ENCODE measurements at regions not wholly inside any gene's neighbourhood (a gene's known extent, or its start where the extent isn't known, plus 50 kb on each side); places are given as distances from the start of the nearest gene placed in this dataset.

DNA sequence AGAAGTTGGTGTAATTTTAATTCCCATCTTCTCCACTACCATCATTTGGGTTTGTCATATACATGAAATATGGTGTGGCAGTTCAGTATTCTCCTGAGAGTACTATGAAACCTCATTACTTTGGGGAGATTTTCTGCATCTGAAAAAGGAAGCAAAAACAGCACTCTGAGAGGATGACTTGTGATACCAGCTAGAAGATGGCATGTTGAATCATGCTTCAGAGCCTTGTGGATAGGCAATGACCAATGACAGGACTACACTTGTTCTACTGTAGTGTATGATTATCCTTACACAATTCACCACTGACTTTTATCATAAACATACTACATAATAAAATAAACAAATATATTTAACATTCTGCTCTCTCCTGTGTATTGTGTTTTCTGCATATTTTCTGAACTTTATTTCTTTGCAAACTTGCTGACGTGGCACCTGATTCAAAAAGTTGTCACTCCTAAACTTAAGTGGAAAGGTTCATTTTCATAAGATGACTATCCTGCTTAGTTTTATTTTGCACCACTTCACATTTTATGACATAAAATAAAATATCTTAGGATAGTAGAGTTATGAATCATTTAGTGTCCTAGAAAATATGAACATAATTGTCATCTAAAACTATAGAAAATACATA lies 991.3 kb downstream of the FSTL5 start:
- no peak for DNase-seq (ENCODE audit: low spot score)
- Histone ChIP-seq H3K9ac (no peak overlapping the region), H4K20me1 (ENCODE audit: low read depth) (no peaks in the 10 kb centered on the region), H3K4me2 (no peak overlapping the region), H3K4me3 (no peak overlapping the region), H3K9me3 (ENCODE audit: low read depth) (no peaks in the 10 kb centered on the region), H3K36me3 (no peaks in the 10 kb centered on the region), H3K4me1 (no peaks in the 10 kb centered on the region), H3K27me3 (no peaks in the 10 kb centered on the region), H3K27ac (no peak overlapping the region), H2AFZ (replicated peaks) (no peak overlapping the region), H3F3A (ENCODE audit: low read depth) (no peaks in the 10 kb centered on the region), H3K79me2 (ENCODE audit: low read depth) (no peaks in the 10 kb centered on the region)
- no peaks in the 10 kb centered on the region for H3K36me3 Mint-ChIP-seq
- H3K27ac Mint-ChIP-seq, result no peak overlapping the region
- H3K9me3 Mint-ChIP-seq, result no peaks in the 10 kb centered on the region
- H3K27me3 Mint-ChIP-seq (ENCODE audit: insufficient read depth, low read depth), result no peaks in the 10 kb centered on the region
- no peak overlapping the region for H3K4me3 Mint-ChIP-seq
- H3K4me1 Mint-ChIP-seq, result no peaks in the 10 kb centered on the region
- TF ChIP-seq, protein P1, sequence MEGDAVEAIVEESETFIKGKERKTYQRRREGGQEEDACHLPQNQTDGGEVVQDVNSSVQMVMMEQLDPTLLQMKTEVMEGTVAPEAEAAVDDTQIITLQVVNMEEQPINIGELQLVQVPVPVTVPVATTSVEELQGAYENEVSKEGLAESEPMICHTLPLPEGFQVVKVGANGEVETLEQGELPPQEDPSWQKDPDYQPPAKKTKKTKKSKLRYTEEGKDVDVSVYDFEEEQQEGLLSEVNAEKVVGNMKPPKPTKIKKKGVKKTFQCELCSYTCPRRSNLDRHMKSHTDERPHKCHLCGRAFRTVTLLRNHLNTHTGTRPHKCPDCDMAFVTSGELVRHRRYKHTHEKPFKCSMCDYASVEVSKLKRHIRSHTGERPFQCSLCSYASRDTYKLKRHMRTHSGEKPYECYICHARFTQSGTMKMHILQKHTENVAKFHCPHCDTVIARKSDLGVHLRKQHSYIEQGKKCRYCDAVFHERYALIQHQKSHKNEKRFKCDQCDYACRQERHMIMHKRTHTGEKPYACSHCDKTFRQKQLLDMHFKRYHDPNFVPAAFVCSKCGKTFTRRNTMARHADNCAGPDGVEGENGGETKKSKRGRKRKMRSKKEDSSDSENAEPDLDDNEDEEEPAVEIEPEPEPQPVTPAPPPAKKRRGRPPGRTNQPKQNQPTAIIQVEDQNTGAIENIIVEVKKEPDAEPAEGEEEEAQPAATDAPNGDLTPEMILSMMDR (IDR thresholded peaks at IDR 0.05), result no peak
- no peak for TF ChIP-seq EZH2 (IDR thresholded peaks at IDR 0.05)
- no peak for TF ChIP-seq EZH2phosphoT487 (IDR thresholded peaks at IDR 0.05)

DNA sequence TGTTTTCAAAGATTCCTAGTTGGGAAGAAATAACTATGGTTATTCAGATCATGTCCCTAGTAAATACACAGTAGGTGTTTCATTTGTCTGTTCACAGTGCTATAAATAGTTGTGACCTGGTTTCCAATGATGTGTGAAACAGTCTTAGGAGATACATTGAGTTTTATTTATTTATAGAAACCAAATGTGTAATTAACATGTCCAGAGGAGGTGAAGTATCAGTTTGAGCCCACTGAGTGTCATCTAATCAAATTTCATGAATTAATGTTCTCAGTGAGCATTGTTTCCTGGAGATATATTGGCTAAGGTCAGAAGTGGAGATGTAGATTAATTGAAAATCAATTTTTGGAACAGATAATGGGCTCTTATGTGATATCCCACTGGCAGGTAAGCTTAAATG lies 996.3 kb downstream of the FSTL5 start:
- H3K79me2 ChIP-seq (ENCODE audit: low read depth), result no peaks in the 10 kb centered on the region
- H3K9me3 Mint-ChIP-seq, result no peaks in the 10 kb centered on the region
- H3K4me3 ChIP-seq, result no peak overlapping the region
- no peak overlapping the region for H3K27ac Mint-ChIP-seq
- DNase-seq (ENCODE audit: low spot score), result no peak
- no peak overlapping the region for H3K9ac ChIP-seq
- H3K9me3 ChIP-seq (ENCODE audit: low read depth), result no peaks in the 10 kb centered on the region
- no peaks in the 10 kb centered on the region for H3F3A ChIP-seq (ENCODE audit: low read depth)
- TF ChIP-seq, protein P1 (IDR thresholded peaks at IDR 0.05), result no peak
- no peak for TF ChIP-seq EZH2phosphoT487 (IDR thresholded peaks at IDR 0.05)
- TF ChIP-seq EZH2 (IDR thresholded peaks at IDR 0.05), result no peak
- H3K4me1 Mint-ChIP-seq, result no peaks in the 10 kb centered on the region
- H3K36me3 Mint-ChIP-seq, result no peaks in the 10 kb centered on the region
- no peaks in the 10 kb centered on the region for H3K27me3 ChIP-seq
- peaks cover 2% of the 10 kb centered on the region for H3K27me3 Mint-ChIP-seq (ENCODE audit: insufficient read depth, low read depth)
- H3K4me1 ChIP-seq, result no peaks in the 10 kb centered on the region
- H3K4me2 ChIP-seq, result no peak overlapping the region
- H2AFZ ChIP-seq (replicated peaks), result no peak overlapping the region
- no peak overlapping the region for H3K4me3 Mint-ChIP-seq
- no peak overlapping the region for H3K27ac ChIP-seq
- H3K36me3 ChIP-seq, result no peaks in the 10 kb centered on the region
- no peaks in the 10 kb centered on the region for H4K20me1 ChIP-seq (ENCODE audit: low read depth)

DNA sequence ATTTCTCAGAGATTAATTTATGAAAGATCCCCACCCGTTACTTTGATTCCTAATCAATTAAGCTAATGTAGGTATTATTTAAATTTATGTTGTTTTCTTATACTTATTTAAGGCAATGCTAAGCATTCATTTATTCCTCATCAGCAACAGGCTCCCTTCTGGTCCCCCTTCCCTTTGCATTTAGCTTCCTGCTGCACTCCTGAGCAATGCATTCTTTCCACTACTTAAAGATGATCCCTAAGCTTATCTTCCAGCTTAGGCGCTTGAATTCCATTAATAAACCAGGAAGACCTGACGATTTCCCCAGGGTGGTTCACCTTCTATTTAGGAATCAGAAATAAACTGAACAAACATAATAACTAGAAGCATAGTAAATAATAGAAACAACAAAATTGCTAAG lies 1003.1 kb downstream of the FSTL5 start:
- Histone ChIP-seq H3F3A (ENCODE audit: low read depth) (no peaks in the 10 kb centered on the region), H3K9me3 (ENCODE audit: low read depth) (no peaks in the 10 kb centered on the region), H2AFZ (replicated peaks) (no peak overlapping the region), H3K27me3 (no peaks in the 10 kb centered on the region), H3K4me2 (no peak overlapping the region), H3K4me3 (no peak overlapping the region), H3K9ac (no peak overlapping the region), H3K79me2 (ENCODE audit: low read depth) (no peaks in the 10 kb centered on the region), H3K36me3 (no peaks in the 10 kb centered on the region), H3K4me1 (peaks cover 10% of the 10 kb centered on the region), H3K27ac (no peak overlapping the region), H4K20me1 (ENCODE audit: low read depth) (no peaks in the 10 kb centered on the region)
- TF ChIP-seq EZH2 (IDR thresholded peaks at IDR 0.05) (no peak), EZH2phosphoT487 (IDR thresholded peaks at IDR 0.05) (no peak)
- TF ChIP-seq, protein P1 (IDR thresholded peaks at IDR 0.05), result no peak
- H3K27me3 Mint-ChIP-seq (ENCODE audit: insufficient read depth, low read depth), result peaks cover 2% of the 10 kb centered on the region
- DNase-seq (ENCODE audit: low spot score), result peak; percentile 19
- H3K4me3 Mint-ChIP-seq, result no peak overlapping the region
- no peak overlapping the region for H3K27ac Mint-ChIP-seq
- no peaks in the 10 kb centered on the region for H3K4me1 Mint-ChIP-seq
- H3K36me3 Mint-ChIP-seq, result no peaks in the 10 kb centered on the region
- H3K9me3 Mint-ChIP-seq, result no peaks in the 10 kb centered on the region

Measured in neural progenitor cell (in vitro differentiated cells).